ENCODE measurements at regions not wholly inside any gene's neighbourhood (a gene's known extent, or its start where the extent isn't known, plus 50 kb on each side); places are given as distances from the start of the nearest gene placed in this dataset.

GRCh38 chr18:68342039-68342659 lies 372.8 kb downstream of the TMX3 start:
- Histone ChIP-seq H3K27me3 (ENCODE audit: control insufficient read depth in 3 of 3, insufficient read depth in 3 of 3, low read length in 2 of 3) (no peaks in the 10 kb centered on the region), H3K9ac (ENCODE audit: insufficient read depth in 1 of 2, low read length in 2 of 2) (no peak overlapping the region), H3K9me3 (ENCODE audit: control insufficient read depth in 4 of 4, insufficient read depth in 3 of 4, low read length in 3 of 4) (no peaks in the 10 kb centered on the region), H3K36me3 (ENCODE audit: control insufficient read depth in 4 of 4, insufficient read depth in 4 of 4, low read length in 4 of 4) (no peaks in the 10 kb centered on the region), H3K27ac (ENCODE audit: low read depth in 1 of 2, low read length in 1 of 2) (no peak overlapping the region), H3K4me3 (no peak overlapping the region), H3K4me1 (ENCODE audit: control insufficient read depth in 5 of 5, insufficient read depth in 5 of 5, low read length in 5 of 5) (no peaks in the 10 kb centered on the region)
- WGBS, 2 donors = 93 to 94% methylated on average over 2 of the region's 2 CpGs
- no peak for DNase-seq
- no peak for TF ChIP-seq CTCF (IDR thresholded peaks at IDR 0.05; ENCODE audit: control extremely low read depth, extremely low read depth)
- ATAC-seq (ENCODE audit: insufficient read depth, low FRiP score) = no peak

GRCh38 chr18:68340606-68341005 lies 374.3 kb downstream of the TMX3 start:
- WGBS, 2 donors = 95 to 96% methylated on average over 1 of the region's 1 CpG
- Histone ChIP-seq H3K27me3 (ENCODE audit: control insufficient read depth in 3 of 3, insufficient read depth in 3 of 3, low read length in 2 of 3) (no peaks in the 10 kb centered on the region), H3K9ac (ENCODE audit: insufficient read depth in 1 of 2, low read length in 2 of 2) (no peak overlapping the region), H3K27ac (ENCODE audit: low read depth in 1 of 2, low read length in 1 of 2) (no peak overlapping the region), H3K9me3 (ENCODE audit: control insufficient read depth in 4 of 4, insufficient read depth in 3 of 4, low read length in 3 of 4) (no peaks in the 10 kb centered on the region), H3K4me1 (ENCODE audit: control insufficient read depth in 5 of 5, insufficient read depth in 5 of 5, low read length in 5 of 5) (no peaks in the 10 kb centered on the region), H3K4me3 (no peak overlapping the region), H3K36me3 (ENCODE audit: control insufficient read depth in 4 of 4, insufficient read depth in 4 of 4, low read length in 4 of 4) (no peaks in the 10 kb centered on the region)
- DNase-seq (no peak), ATAC-seq (ENCODE audit: insufficient read depth, low FRiP score) (no peak)
- TF ChIP-seq CTCF (IDR thresholded peaks at IDR 0.05; ENCODE audit: control extremely low read depth, extremely low read depth) = no peak

- no peak for ATAC-seq (ENCODE audit: insufficient read depth, low FRiP score)
- no peak overlapping the region for H3K9ac ChIP-seq (ENCODE audit: insufficient read depth in 1 of 2, low read length in 2 of 2)
- no peak for TF ChIP-seq CTCF (IDR thresholded peaks at IDR 0.05; ENCODE audit: control extremely low read depth, extremely low read depth)
- no peak overlapping the region for H3K4me3 ChIP-seq
- H3K27me3 ChIP-seq (ENCODE audit: control insufficient read depth in 3 of 3, insufficient read depth in 3 of 3, low read length in 2 of 3) = no peaks in the 10 kb centered on the region
- H3K27ac ChIP-seq (ENCODE audit: low read depth in 1 of 2, low read length in 1 of 2) = no peak overlapping the region
- DNase-seq = no peak
- no peaks in the 10 kb centered on the region for H3K9me3 ChIP-seq (ENCODE audit: control insufficient read depth in 4 of 4, insufficient read depth in 3 of 4, low read length in 3 of 4)
- H3K36me3 ChIP-seq (ENCODE audit: control insufficient read depth in 4 of 4, insufficient read depth in 4 of 4, low read length in 4 of 4) = no peaks in the 10 kb centered on the region
- no peaks in the 10 kb centered on the region for H3K4me1 ChIP-seq (ENCODE audit: control insufficient read depth in 5 of 5, insufficient read depth in 5 of 5, low read length in 5 of 5)
Observed at GRCh38 chr18:68330658-68331057, 384.2 kb downstream of the TMX3 start.

GRCh38 chr18:68323921-68324320 lies 391.0 kb downstream of the TMX3 start:
- TF ChIP-seq CTCF (IDR thresholded peaks at IDR 0.05; ENCODE audit: control extremely low read depth, extremely low read depth) = no peak
- Histone ChIP-seq H3K4me3 (no peak overlapping the region), H3K4me1 (ENCODE audit: control insufficient read depth in 5 of 5, insufficient read depth in 5 of 5, low read length in 5 of 5) (no peaks in the 10 kb centered on the region), H3K9me3 (ENCODE audit: control insufficient read depth in 4 of 4, insufficient read depth in 3 of 4, low read length in 3 of 4) (no peaks in the 10 kb centered on the region), H3K27ac (ENCODE audit: low read depth in 1 of 2, low read length in 1 of 2) (no peak overlapping the region), H3K9ac (ENCODE audit: insufficient read depth in 1 of 2, low read length in 2 of 2) (no peak overlapping the region), H3K36me3 (ENCODE audit: control insufficient read depth in 4 of 4, insufficient read depth in 4 of 4, low read length in 4 of 4) (no peaks in the 10 kb centered on the region), H3K27me3 (ENCODE audit: control insufficient read depth in 3 of 3, insufficient read depth in 3 of 3, low read length in 2 of 3) (no peaks in the 10 kb centered on the region)
- DNase-seq (no peak), ATAC-seq (ENCODE audit: insufficient read depth, low FRiP score) (no peak)

Measured in lung (tissue), 11 donors.